Naive thymus-derived CD8-positive, alpha-beta T cell (primary cell): ENCODE measurements at regions not wholly inside any gene's neighbourhood (a gene's known extent, or its start where the extent isn't known, plus 50 kb on each side); places are given as distances from the start of the nearest gene placed in this dataset.
A peak's percentile ranks its signal among the peaks of the same experiment; 100 is the strongest.
"Not testable (repeated sequence)": the region's sequence is repeated elsewhere in the genome, so short reads cannot be mapped to it uniquely, and the experiment has no call there.

Experiments
- ATAC-seq, 2 donors: fragments of 150-1000 bp; cut with Tn5 transposase in 1 of 2; sonication (Bioruptor Pico), chemical (Tn5 transposase) in 1 of 2; 1 replicate in 1 of 2; 2 replicates in 1 of 2; pipeline ENCODE4 v1.10.0; 2021; ENCODE audit warnings: mild to moderate bottlenecking in 2 of 2, moderate library complexity in 2 of 2
- POLR2A ChIA-PET: fragments of 350-600 bp; sonication (Branson Sonifier 250); formaldehyde crosslinking; loops from one replicate; lab custom pipeline; 2021; ENCODE audit warnings: antibody characterized with exemption; lab: Charles Lee
- DNase-seq, 10 donors: peaks; one replicate each; pipeline versions ENCODE4 v3.0.0 to v3.0.0-alpha.2; 2020 to 2022
- H3K27ac Mint-ChIP-seq, 10 donors: one replicate each; pipeline ENCODE4 v1.8.0; 2020 to 2022; ENCODE audit warnings: mild to moderate bottlenecking in 10 of 10, mixed read lengths in 10 of 10, moderate library complexity in 4 of 10, inconsistent platforms in 1 of 10
- H3K27me3 Mint-ChIP-seq, 5 donors: one replicate each; pipeline ENCODE4 v1.8.0; 2021 to 2022; ENCODE audit warnings: mixed read lengths in 5 of 5
- H3K36me3 Mint-ChIP-seq, 3 donors: one replicate each; pipeline ENCODE4 v1.8.0; 2020 to 2022; ENCODE audit warnings: mixed read lengths in 3 of 3, mild to moderate bottlenecking in 2 of 3, inconsistent platforms in 1 of 3
- H3K4me1 Mint-ChIP-seq, 4 donors: one replicate each; pipeline ENCODE4 v1.8.0; 2021 to 2022; ENCODE audit warnings: mixed read lengths in 4 of 4
- H3K4me3 Mint-ChIP-seq, 10 donors: one replicate each; pipeline ENCODE4 v1.8.0; 2020 to 2022; ENCODE audit warnings: mild to moderate bottlenecking in 10 of 10, mixed read lengths in 10 of 10, moderate library complexity in 6 of 10, inconsistent platforms in 1 of 10
- H3K9me3 Mint-ChIP-seq, 9 donors: one replicate each; pipeline ENCODE4 v1.8.0; 2020 to 2022; ENCODE audit warnings: mixed read lengths in 9 of 9, mild to moderate bottlenecking in 3 of 9, inconsistent platforms in 1 of 9, moderate library complexity in 1 of 9

- H3K4me1 Mint-ChIP-seq, H3K27me3 Mint-ChIP-seq, H3K36me3 Mint-ChIP-seq, ATAC-seq, H3K27ac Mint-ChIP-seq, DNase-seq, H3K4me3 Mint-ChIP-seq, POLR2A ChIA-PET: not testable (repeated sequence)
- H3K9me3 Mint-ChIP-seq: peaks cover 8 to 40% (median 22%) of the 10 kb centered on the region in 9 donors
These were observed 326.9 kb upstream of the SPAG17 start for GRCh38 chr1:118511922-118512321.

- H3K4me3 Mint-ChIP-seq: no peak overlapping the region
- no peaks in the 10 kb centered on the region for H3K27me3 Mint-ChIP-seq
- H3K36me3 Mint-ChIP-seq: no peaks in the 10 kb centered on the region
- POLR2A ChIA-PET: no interaction called here
- H3K27ac Mint-ChIP-seq: no peak overlapping the region
- peaks cover 0 to 21% (median 0%) of the 10 kb centered on the region in 9 donors for H3K9me3 Mint-ChIP-seq
- H3K4me1 Mint-ChIP-seq: no peaks in the 10 kb centered on the region
- no peak for ATAC-seq
- DNase-seq: no peak
These were observed 319.8 kb upstream of the SPAG17 start for GRCh38 chr1:118504867-118505266.

- H3K27ac Mint-ChIP-seq: no peak overlapping the region
- peaks cover 0 to 19% (median 0%) of the 10 kb centered on the region in 9 donors for H3K9me3 Mint-ChIP-seq
- POLR2A ChIA-PET: no interaction called here
- DNase-seq (no peak), ATAC-seq (no peak)
- no peaks in the 10 kb centered on the region for H3K27me3 Mint-ChIP-seq
- no peaks in the 10 kb centered on the region for H3K4me1 Mint-ChIP-seq
- no peak overlapping the region for H3K4me3 Mint-ChIP-seq
- no peaks in the 10 kb centered on the region for H3K36me3 Mint-ChIP-seq
These were observed 319.2 kb upstream of the SPAG17 start for GRCh38 chr1:118504221-118504644.

- H3K36me3 Mint-ChIP-seq: no peaks in the 10 kb centered on the region
- no peaks in the 10 kb centered on the region for H3K27me3 Mint-ChIP-seq
- POLR2A ChIA-PET: no interaction called here
- H3K4me1 Mint-ChIP-seq: no peaks in the 10 kb centered on the region
- H3K27ac Mint-ChIP-seq: no peak overlapping the region
- peaks cover 0 to 15% (median 0%) of the 10 kb centered on the region in 9 donors for H3K9me3 Mint-ChIP-seq
- no peak overlapping the region for H3K4me3 Mint-ChIP-seq
- ATAC-seq (no peak), DNase-seq (no peak)
These were observed 318.7 kb upstream of the SPAG17 start for GRCh38 chr1:118503752-118504151.

- DNase-seq: no peak
- H3K4me1 Mint-ChIP-seq: no peaks in the 10 kb centered on the region
These were observed 310.0 kb upstream of the SPAG17 start for GRCh38 chr1:118494998-118495397.

GRCh38 chr1:118488787-118489186 lies 303.8 kb upstream of the SPAG17 start:
- ATAC-seq (no peak), DNase-seq (no peak)
- H3K9me3 Mint-ChIP-seq: peaks cover 0 to 16% (median 5%) of the 10 kb centered on the region in 9 donors
- no peak overlapping the region for H3K27ac Mint-ChIP-seq
- POLR2A ChIA-PET: no interaction called here
- H3K27me3 Mint-ChIP-seq: no peaks in the 10 kb centered on the region
- H3K4me1 Mint-ChIP-seq: no peaks in the 10 kb centered on the region
- H3K4me3 Mint-ChIP-seq: no peak overlapping the region
- no peaks in the 10 kb centered on the region for H3K36me3 Mint-ChIP-seq

More at GRCh38 chr1:118494998-118495397, 310.0 kb upstream of the SPAG17 start:
- no peak for ATAC-seq
- Mint-ChIP-seq H3K9me3 (peaks cover 0 to 14% (median 0%) of the 10 kb centered on the region in 9 donors), H3K36me3 (no peaks in the 10 kb centered on the region), H3K4me3 (no peak overlapping the region), H3K27me3 (no peaks in the 10 kb centered on the region), H3K27ac (no peak overlapping the region)
- POLR2A ChIA-PET: no interaction called here

- H3K27ac Mint-ChIP-seq: no peak overlapping the region
- H3K4me1 Mint-ChIP-seq: no peaks in the 10 kb centered on the region
- H3K4me3 Mint-ChIP-seq: no peak overlapping the region
- H3K27me3 Mint-ChIP-seq: no peaks in the 10 kb centered on the region
- H3K36me3 Mint-ChIP-seq: no peaks in the 10 kb centered on the region
- no peak for ATAC-seq
- DNase-seq: no peak
- peaks cover 0 to 19% (median 5%) of the 10 kb centered on the region in 9 donors for H3K9me3 Mint-ChIP-seq
- POLR2A ChIA-PET: no interaction called here
These were observed 302.9 kb upstream of the SPAG17 start for GRCh38 chr1:118487932-118488331.

GRCh38 chr1:118487091-118487490 lies 302.1 kb upstream of the SPAG17 start:
- no peak for ATAC-seq
- Mint-ChIP-seq H3K4me1 (no peaks in the 10 kb centered on the region), H3K36me3 (no peaks in the 10 kb centered on the region), H3K4me3 (no peak overlapping the region), H3K9me3 (peaks cover 2 to 27% (median 6%) of the 10 kb centered on the region in 9 donors), H3K27me3 (no peaks in the 10 kb centered on the region), H3K27ac (no peak overlapping the region)
- POLR2A ChIA-PET: no interaction called here
- DNase-seq: no peak

- DNase-seq (no peak), ATAC-seq (no peak)
- H3K36me3 Mint-ChIP-seq: no peaks in the 10 kb centered on the region
- no peak overlapping the region for H3K27ac Mint-ChIP-seq
- H3K4me1 Mint-ChIP-seq: no peaks in the 10 kb centered on the region
- peak overlapping the region in 1 of 10 donors; percentile 13 for H3K4me3 Mint-ChIP-seq
- POLR2A ChIA-PET: no interaction called here
- H3K27me3 Mint-ChIP-seq: no peaks in the 10 kb centered on the region
- H3K9me3 Mint-ChIP-seq: peaks cover 2 to 29% (median 6%) of the 10 kb centered on the region in 9 donors
These were observed 301.2 kb upstream of the SPAG17 start for GRCh38 chr1:118486199-118486598.

GRCh38 chr1:118485757-118486156 lies 300.7 kb upstream of the SPAG17 start:
- Mint-ChIP-seq H3K27me3 (no peaks in the 10 kb centered on the region), H3K9me3 (peaks cover 2 to 29% (median 6%) of the 10 kb centered on the region in 9 donors), H3K4me3 (no peak overlapping the region), H3K36me3 (no peaks in the 10 kb centered on the region), H3K4me1 (no peaks in the 10 kb centered on the region), H3K27ac (no peak overlapping the region)
- DNase-seq (no peak), ATAC-seq (no peak)
- POLR2A ChIA-PET: no interaction called here

- Mint-ChIP-seq H3K27ac (no peak overlapping the region), H3K9me3 (peaks cover 4 to 29% (median 7%) of the 10 kb centered on the region in 9 donors), H3K36me3 (no peaks in the 10 kb centered on the region), H3K4me3 (no peak overlapping the region), H3K4me1 (no peaks in the 10 kb centered on the region), H3K27me3 (no peaks in the 10 kb centered on the region)
- ATAC-seq: no peak
- POLR2A ChIA-PET: no interaction called here
- DNase-seq: no peak
These were observed 299.9 kb upstream of the SPAG17 start for GRCh38 chr1:118484893-118485292.

GRCh38 chr1:118483245-118484006 lies 298.4 kb upstream of the SPAG17 start:
- Mint-ChIP-seq H3K9me3 (peaks cover 3 to 29% (median 8%) of the 10 kb centered on the region in 9 donors), H3K36me3 (no peaks in the 10 kb centered on the region), H3K4me1 (no peaks in the 10 kb centered on the region), H3K27me3 (no peaks in the 10 kb centered on the region), H3K4me3 (no peak overlapping the region), H3K27ac (no peak overlapping the region)
- POLR2A ChIA-PET: no interaction called here
- DNase-seq (no peak), ATAC-seq (no peak)

GRCh38 chr1:118481126-118481525 lies 296.1 kb upstream of the SPAG17 start:
- no peak for ATAC-seq

GRCh38 chr1:118479351-118479750 lies 294.3 kb upstream of the SPAG17 start:
- no peaks in the 10 kb centered on the region for H3K4me1 Mint-ChIP-seq
- no peak for ATAC-seq
- no peak overlapping the region for H3K4me3 Mint-ChIP-seq
- H3K27ac Mint-ChIP-seq: no peak overlapping the region
- no peaks in the 10 kb centered on the region for H3K27me3 Mint-ChIP-seq
- H3K36me3 Mint-ChIP-seq: peaks cover 0 to 6% (median 0%) of the 10 kb centered on the region in 3 donors
- POLR2A ChIA-PET: no interaction called here
- peaks cover 4 to 39% (median 13%) of the 10 kb centered on the region in 9 donors for H3K9me3 Mint-ChIP-seq
- DNase-seq: no peak

More at GRCh38 chr1:118481126-118481525, 296.1 kb upstream of the SPAG17 start:
- no peaks in the 10 kb centered on the region for H3K4me1 Mint-ChIP-seq
- no peak for DNase-seq
- H3K9me3 Mint-ChIP-seq: peaks cover 4 to 39% (median 10%) of the 10 kb centered on the region in 9 donors
- H3K36me3 Mint-ChIP-seq: peaks cover 0 to 6% (median 0%) of the 10 kb centered on the region in 3 donors
- H3K4me3 Mint-ChIP-seq: no peak overlapping the region
- H3K27me3 Mint-ChIP-seq: no peaks in the 10 kb centered on the region
- POLR2A ChIA-PET: no interaction called here
- H3K27ac Mint-ChIP-seq: no peak overlapping the region
